ENCODE measurements at regions not wholly inside any gene's neighbourhood (a gene's known extent, or its start where the extent isn't known, plus 50 kb on each side); places are given as distances from the start of the nearest gene placed in this dataset.

- CTCF ChIA-PET = no interaction called here
Measured at GRCh38 chr20:22369100-22369499, 215.3 kb downstream of the FOXA2 start.

GRCh38 chr20:22368235-22368634 is 216.1 kb downstream of the FOXA2 start:
- CTCF ChIA-PET = interaction anchor here (0.6 kb wide), 1 partner anchor 85 kb away, joined by 3 read pairs; no protein-coding TSS in a partner anchor
- Mint-ChIP-seq H3K36me3 (ENCODE audit: insufficient read depth, unreplicated experiment) (no peaks in the 10 kb centered on the region), H3K27me3 (ENCODE audit: insufficient read depth, unreplicated experiment) (peaks cover 2% of the 10 kb centered on the region), H3K4me3 (ENCODE audit: unreplicated experiment) (no peak overlapping the region), H3K27ac (ENCODE audit: unreplicated experiment) (no peak overlapping the region), H3K4me1 (ENCODE audit: low read depth, unreplicated experiment) (no peaks in the 10 kb centered on the region), H3K9me3 (ENCODE audit: unreplicated experiment) (no peaks in the 10 kb centered on the region)
- no peak overlapping the region for H3K4me3 ChIP-seq (ENCODE audit: low read depth, low read length)
- no TSS peak for BruUV-seq (replicated peaks)
- no peak for DNase-seq
- intact Hi-C loops (cut with micrococcal nuclease; ENCODE audit: unreplicated experiment) = no loop called here
- TF ChIP-seq CTCF (IDR thresholded peaks at IDR 0.05; ENCODE audit: insufficient read depth in 1 of 2, low read depth in 1 of 2, low read length in 1 of 2, severe bottlenecking in 1 of 2, unreplicated experiment in 1 of 2) = no peak
- no peaks in the 10 kb centered on the region for H3K36me3 ChIP-seq (ENCODE audit: control insufficient read depth, insufficient read depth, low read length)
- no peaks in the 10 kb centered on the region for H3K9me3 ChIP-seq
- peaks cover 1% of the 10 kb centered on the region; the same call in 1 of the 2 replicates for H3K27me3 ChIP-seq (replicated peaks; ENCODE audit: control insufficient read depth, insufficient read depth, low read length)
- no peaks in the 10 kb centered on the region for H3K4me1 ChIP-seq
- POLR2A ChIA-PET = no interaction called here

More at GRCh38 chr20:22369100-22369499, 215.3 kb downstream of the FOXA2 start:
- H3K4me3 Mint-ChIP-seq (ENCODE audit: unreplicated experiment) = no peak overlapping the region
- no peaks in the 10 kb centered on the region for H3K36me3 ChIP-seq (ENCODE audit: control insufficient read depth, insufficient read depth, low read length)
- no peaks in the 10 kb centered on the region for H3K4me1 Mint-ChIP-seq (ENCODE audit: low read depth, unreplicated experiment)
- no peak for DNase-seq
- H3K9me3 Mint-ChIP-seq (ENCODE audit: unreplicated experiment) = no peaks in the 10 kb centered on the region
- no peaks in the 10 kb centered on the region for H3K4me1 ChIP-seq
- no TSS peak for BruUV-seq (replicated peaks)
- peaks cover 2% of the 10 kb centered on the region for H3K27me3 Mint-ChIP-seq (ENCODE audit: insufficient read depth, unreplicated experiment)
- POLR2A ChIA-PET = no interaction called here
- no peak for TF ChIP-seq CTCF (IDR thresholded peaks at IDR 0.05; ENCODE audit: insufficient read depth in 1 of 2, low read depth in 1 of 2, low read length in 1 of 2, severe bottlenecking in 1 of 2, unreplicated experiment in 1 of 2)
- no peaks in the 10 kb centered on the region for H3K9me3 ChIP-seq
- H3K27me3 ChIP-seq (replicated peaks; ENCODE audit: control insufficient read depth, insufficient read depth, low read length) = peaks cover 1% of the 10 kb centered on the region; the same call in 1 of the 2 replicates
- intact Hi-C loops (cut with micrococcal nuclease; ENCODE audit: unreplicated experiment) = no loop called here
- no peaks in the 10 kb centered on the region for H3K36me3 Mint-ChIP-seq (ENCODE audit: insufficient read depth, unreplicated experiment)
- H3K27ac Mint-ChIP-seq (ENCODE audit: unreplicated experiment) = no peak overlapping the region
- no peak overlapping the region for H3K4me3 ChIP-seq (ENCODE audit: low read depth, low read length)

- H3K36me3 Mint-ChIP-seq (ENCODE audit: insufficient read depth, unreplicated experiment) = no peaks in the 10 kb centered on the region
- no peak overlapping the region for H3K4me3 ChIP-seq (ENCODE audit: low read depth, low read length)
- H3K27ac Mint-ChIP-seq (ENCODE audit: unreplicated experiment) = no peak overlapping the region
- no peaks in the 10 kb centered on the region for H3K4me1 ChIP-seq
- intact Hi-C loops (cut with micrococcal nuclease; ENCODE audit: unreplicated experiment) = no loop called here
- POLR2A ChIA-PET = no interaction called here
- BruUV-seq (replicated peaks) = no TSS peak
- H3K27me3 ChIP-seq (replicated peaks; ENCODE audit: control insufficient read depth, insufficient read depth, low read length) = peaks cover 1% of the 10 kb centered on the region; the same call in 1 of the 2 replicates
- no peak overlapping the region for H3K4me3 Mint-ChIP-seq (ENCODE audit: unreplicated experiment)
- no peak for DNase-seq
- CTCF ChIA-PET = interaction anchor here (0.6 kb wide), 1 partner anchor 297 kb away, joined by 3 read pairs; no protein-coding TSS in a partner anchor
- TF ChIP-seq CTCF (IDR thresholded peaks at IDR 0.05; ENCODE audit: insufficient read depth in 1 of 2, low read depth in 1 of 2, low read length in 1 of 2, severe bottlenecking in 1 of 2, unreplicated experiment in 1 of 2) = no peak
- no peaks in the 10 kb centered on the region for H3K4me1 Mint-ChIP-seq (ENCODE audit: low read depth, unreplicated experiment)
- H3K27me3 Mint-ChIP-seq (ENCODE audit: insufficient read depth, unreplicated experiment) = peaks cover 2% of the 10 kb centered on the region
- no peaks in the 10 kb centered on the region for H3K9me3 ChIP-seq
- no peaks in the 10 kb centered on the region for H3K36me3 ChIP-seq (ENCODE audit: control insufficient read depth, insufficient read depth, low read length)
- H3K9me3 Mint-ChIP-seq (ENCODE audit: unreplicated experiment) = no peaks in the 10 kb centered on the region
Measured at GRCh38 chr20:22366631-22367030, 217.7 kb downstream of the FOXA2 start.

Data from Caco-2 (cell line).